ENCODE measurements at regions not wholly inside any gene's neighbourhood (a gene's known extent, or its start where the extent isn't known, plus 50 kb on each side); places are given as distances from the start of the nearest gene placed in this dataset.

DNA sequence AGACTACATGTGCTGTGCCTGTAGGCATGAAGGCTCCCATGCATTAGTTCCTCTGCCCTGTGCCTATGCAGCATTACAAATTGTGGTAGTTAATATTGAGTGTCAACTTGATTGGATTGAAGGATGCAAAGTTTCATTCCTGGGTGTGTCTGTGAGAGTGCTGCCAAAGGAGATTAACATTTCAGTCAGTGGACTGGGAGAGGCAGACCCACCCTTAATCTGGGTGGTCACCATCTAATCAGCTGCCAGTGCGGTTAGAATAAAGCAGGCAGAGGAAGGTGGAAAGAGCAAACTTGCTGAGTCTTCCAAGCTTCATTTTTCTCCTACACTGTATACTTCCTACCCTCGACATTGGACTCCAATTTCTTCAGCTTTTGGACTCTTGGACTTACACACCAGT lies 460.2 kb upstream of the SMIM31 start:
- TF ChIP-seq POLR2A (IDR thresholded peaks at IDR 0.05), result no peak
- TF ChIP-seq, protein P1, sequence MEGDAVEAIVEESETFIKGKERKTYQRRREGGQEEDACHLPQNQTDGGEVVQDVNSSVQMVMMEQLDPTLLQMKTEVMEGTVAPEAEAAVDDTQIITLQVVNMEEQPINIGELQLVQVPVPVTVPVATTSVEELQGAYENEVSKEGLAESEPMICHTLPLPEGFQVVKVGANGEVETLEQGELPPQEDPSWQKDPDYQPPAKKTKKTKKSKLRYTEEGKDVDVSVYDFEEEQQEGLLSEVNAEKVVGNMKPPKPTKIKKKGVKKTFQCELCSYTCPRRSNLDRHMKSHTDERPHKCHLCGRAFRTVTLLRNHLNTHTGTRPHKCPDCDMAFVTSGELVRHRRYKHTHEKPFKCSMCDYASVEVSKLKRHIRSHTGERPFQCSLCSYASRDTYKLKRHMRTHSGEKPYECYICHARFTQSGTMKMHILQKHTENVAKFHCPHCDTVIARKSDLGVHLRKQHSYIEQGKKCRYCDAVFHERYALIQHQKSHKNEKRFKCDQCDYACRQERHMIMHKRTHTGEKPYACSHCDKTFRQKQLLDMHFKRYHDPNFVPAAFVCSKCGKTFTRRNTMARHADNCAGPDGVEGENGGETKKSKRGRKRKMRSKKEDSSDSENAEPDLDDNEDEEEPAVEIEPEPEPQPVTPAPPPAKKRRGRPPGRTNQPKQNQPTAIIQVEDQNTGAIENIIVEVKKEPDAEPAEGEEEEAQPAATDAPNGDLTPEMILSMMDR (IDR thresholded peaks at IDR 0.05), result no peak
